Panc1 (cell line): ENCODE measurements at regions not wholly inside any gene's neighbourhood (a gene's known extent, or its start where the extent isn't known, plus 50 kb on each side); places are given as distances from the start of the nearest gene placed in this dataset.

ENCODE experiments used
- ATAC-seq: fragments of 200-7000 bp; cut with Tn5 transposase; 2 replicates; pipeline ENCODE4 v1.9.1; 2020; ENCODE audit warnings: mild to moderate bottlenecking, moderate library complexity
- BruUV-seq: library from RNA; stranded (reverse); fragments of 400-500 nt; replicated peaks from 2 replicates; lab custom pipeline; 2021; lab: Mats Ljungman, UMichigan
- CTCF ChIA-PET: fragments of 300-600 bp; sonication (Branson Sonifier 250); formaldehyde crosslinking; loops from one replicate; lab custom pipeline; 2022; ENCODE audit warnings: antibody characterized with exemption; lab: Charles Lee
- POLR2A ChIA-PET: fragments of 300-600 bp; sonication (Branson Sonifier 250); formaldehyde crosslinking; loops from one replicate; lab custom pipeline; 2022; ENCODE audit warnings: antibody characterized with exemption; lab: Charles Lee
- DNase-seq: peaks from one replicate; pipeline ENCODE4 v3.0.0-alpha.2; 2010; ENCODE audit warnings: low read depth, low spot score
- H3K27ac ChIP-seq: 2 replicates; pipeline ENCODE4 v1.5.1; 2011; ENCODE audit warnings: mild to moderate bottlenecking, low read length, inconsistent platforms
- H3K27me3 ChIP-seq: fragments of 200-500 bp; sonication (Bioruptor generic); 2 replicates; pipeline ENCODE4 v1.6.0; 2014; ENCODE audit warnings: low read length, inconsistent platforms; ENCODE audit not compliant: control insufficient read depth, insufficient read depth
- H3K36me3 ChIP-seq: fragments of 200-500 bp; sonication (Bioruptor generic); 2 replicates; pipeline ENCODE4 v1.5.1; 2014; ENCODE audit warnings: inconsistent platforms, mild to moderate bottlenecking, low read length, moderate library complexity; ENCODE audit not compliant: control insufficient read depth, insufficient read depth
- H3K4me1 ChIP-seq: 2 replicates; pipeline ENCODE4 v1.5.1; 2011; ENCODE audit warnings: inconsistent platforms, mild to moderate bottlenecking, low read length, moderate library complexity; ENCODE audit not compliant: control insufficient read depth, insufficient read depth
- H3K4me3 ChIP-seq, 2 experiments: 2 replicates each; pipeline ENCODE4 v1.5.1; 2011 to 2012; ENCODE audit warnings: low read depth in 2 of 2, low read length in 2 of 2, mild to moderate bottlenecking in 2 of 2, inconsistent platforms in 1 of 2, moderate library complexity in 1 of 2
- H3K9me3 ChIP-seq: fragments of 200-500 bp; sonication (Bioruptor generic); 2 replicates; pipeline ENCODE4 v1.5.1; 2014; ENCODE audit warnings: low read depth, mild to moderate bottlenecking, inconsistent platforms, low read length, moderate library complexity; ENCODE audit not compliant: control insufficient read depth, insufficient read depth
- CTCF ChIP-seq: fragments of 450-650 bp; IDR thresholded peaks from 2 replicates; pipeline ENCODE4 v1.5.1; 2017; ENCODE audit warnings: mild to moderate bottlenecking
- POLR2AphosphoS5 ChIP-seq: IDR thresholded peaks from 2 replicates; pipeline ENCODE4 v1.6.1; 2012; ENCODE audit warnings: mild to moderate bottlenecking, low read depth, low read length, moderate library complexity
- REST ChIP-seq, 2 experiments: IDR thresholded peaks; 2 replicates each; pipeline ENCODE4 v1.6.1; 2011 to 2012; ENCODE audit warnings: low read depth in 2 of 2, control low read depth in 1 of 2, low read length in 1 of 2, mild to moderate bottlenecking in 1 of 2, moderate library complexity in 1 of 2; ENCODE audit not compliant: insufficient read depth in 1 of 2
- SIN3A ChIP-seq: IDR thresholded peaks from 2 replicates; pipeline ENCODE4 v1.6.1; 2012; ENCODE audit warnings: low read depth, mild to moderate bottlenecking, low read length, moderate library complexity, borderline replicate concordance; ENCODE audit not compliant: insufficient read depth
- TCF7L2 ChIP-seq: IDR thresholded peaks from 2 replicates; pipeline ENCODE4 v1.6.1; 2011; ENCODE audit warnings: mild to moderate bottlenecking, low read depth, low read length, inconsistent platforms
- in situ Hi-C: cut with HindIII; loops from 2 replicates; pipeline ENCODE4 v1.10.0; 2016; ENCODE audit warnings: low sequenced_read_pairs, low pct_unique_long_range_greater_than_20kb
- intact Hi-C: fragments of 100-400 bp; cut with micrococcal nuclease; formaldehyde crosslinking; loops from one replicate; pipeline ENCODE4 v1.10.0; 2022; ENCODE audit not compliant: unreplicated experiment

GRCh38 chr4:114087596-114088230, 108.3 kb upstream of the ARSJ start:
- CTCF ChIA-PET, result no interaction called here
- Histone ChIP-seq H3K4me3 (no peak overlapping the region), H3K9me3 (no peaks in the 10 kb centered on the region), H3K4me1 (no peaks in the 10 kb centered on the region), H3K27ac (no peak overlapping the region), H3K27me3 (no peaks in the 10 kb centered on the region), H3K36me3 (no peaks in the 10 kb centered on the region)
- in situ Hi-C loops (no loop called here), intact Hi-C loops (no loop called here)
- TF ChIP-seq POLR2AphosphoS5 (no peak), CTCF (no peak), REST (IDR thresholded peaks at IDR 0.05; ENCODE audit: insufficient read depth in 1 of 2, low read depth in 2 of 2, low read length in 1 of 2) (no peak), TCF7L2 (no peak), SIN3A (no peak)
- BruUV-seq, result no TSS peak
- POLR2A ChIA-PET, result no interaction called here
- ATAC-seq (no peak), DNase-seq (no peak)

- no peaks in the 10 kb centered on the region for H3K9me3 ChIP-seq
- CTCF ChIA-PET, result no interaction called here
- in situ Hi-C loops, result no loop called here
- no peaks in the 10 kb centered on the region for H3K4me1 ChIP-seq
- TF ChIP-seq CTCF (no peak), SIN3A (no peak), TCF7L2 (no peak), REST (IDR thresholded peaks at IDR 0.05; ENCODE audit: insufficient read depth in 1 of 2, low read depth in 2 of 2, low read length in 1 of 2) (no peak), POLR2AphosphoS5 (no peak)
- H3K27ac ChIP-seq, result no peak overlapping the region
- intact Hi-C loops, result no loop called here
- POLR2A ChIA-PET, result no interaction called here
- DNase-seq (no peak), ATAC-seq (no peak)
- no peaks in the 10 kb centered on the region for H3K27me3 ChIP-seq
- no peak overlapping the region for H3K4me3 ChIP-seq
- no peaks in the 10 kb centered on the region for H3K36me3 ChIP-seq
- no TSS peak for BruUV-seq
Observed at GRCh38 chr4:114088481-114088880, 109.0 kb upstream of the ARSJ start.
